HCT116 (cell line): ENCODE measurements at regions not wholly inside any gene's neighbourhood (a gene's known extent, or its start where the extent isn't known, plus 50 kb on each side); places are given as distances from the start of the nearest gene placed in this dataset.

ENCODE experiments used
- ATAC-seq: fragments of 200-7000 bp; cut with Tn5 transposase; 2 replicates; pipeline ENCODE4 v1.9.1; 2020; ENCODE audit warnings: mild to moderate bottlenecking, moderate library complexity
- BruUV-seq: library from RNA; stranded (reverse); fragments of 400-500 nt; replicated peaks from 2 replicates; lab custom pipeline; 2021; lab: Mats Ljungman, UMichigan
- CTCF ChIA-PET: fragments of 300-600 bp; sonication (Branson Sonifier 250); formaldehyde crosslinking; loops from one replicate; lab custom pipeline; 2021; ENCODE audit warnings: antibody characterized with exemption; lab: Charles Lee
- POLR2A ChIA-PET: fragments of 300-600, 350-600 bp; sonication (Branson Sonifier 250); formaldehyde crosslinking; loops from one replicate; lab custom pipeline; 2021; ENCODE audit warnings: antibody characterized with exemption; lab: Charles Lee
- RAD21 ChIA-PET, 2 experiments: fragments of 300-600 bp; sonication (Branson Sonifier 250); formaldehyde crosslinking; loops; one replicate each; lab custom pipeline; 2023; ENCODE audit warnings: low total read pairs in 2 of 2; ENCODE audit not compliant: uncharacterized antibody in 2 of 2, unreplicated experiment in 2 of 2, low non-redundant PET in 1 of 2; lab: Charles Lee
- DNase-seq: peaks from one replicate; pipeline ENCODE4 v3.0.0-alpha.2; 2010; ENCODE audit warnings: low read depth, low spot score
- H2AFZ ChIP-seq: fragments of 200-600 bp; shearing (Covaris generic), sonication (generic); 2 replicates; pipeline ENCODE4 v1.6.1; 2017; ENCODE audit warnings: low read depth, mixed run types, mixed read lengths, antibody characterized with exemption, low read length; ENCODE audit not compliant: poor library complexity, severe bottlenecking
- H3K27ac ChIP-seq: 2 replicates; pipeline ENCODE4 v1.5.1; 2012; ENCODE audit warnings: low read depth, low read length
- H3K27me3 ChIP-seq: fragments of 200-600 bp; sonication (generic); 2 replicates; pipeline ENCODE4 v1.6.1; 2016; ENCODE audit warnings: mixed run types, low read length, mixed read lengths; ENCODE audit not compliant: insufficient read depth
- H3K36me3 ChIP-seq, 2 experiments: fragments of 200-500 bp in 1 of 2; fragments of 200-600 bp in 1 of 2; sonication (Bioruptor generic) in 1 of 2; sonication (generic) in 1 of 2; 2 replicates each; pipeline versions ENCODE4 v1.5.1 to v1.6.1; 2014 to 2016; ENCODE audit warnings: low read length in 2 of 2, inconsistent platforms in 1 of 2, mixed read lengths in 1 of 2, mixed run types in 1 of 2; ENCODE audit not compliant: insufficient read depth in 2 of 2, control insufficient read depth in 1 of 2
- H3K4me1 ChIP-seq, 2 experiments: fragments of 200-600 bp in 1 of 2; sonication (generic) in 1 of 2; 2 replicates each; pipeline versions ENCODE4 v1.5.1 to v1.6.1; 2012 to 2017; ENCODE audit warnings: low read length in 2 of 2, inconsistent platforms in 1 of 2, mild to moderate bottlenecking in 1 of 2, mixed read lengths in 1 of 2, mixed run types in 1 of 2, moderate library complexity in 1 of 2; ENCODE audit not compliant: insufficient read depth in 2 of 2, control insufficient read depth in 1 of 2
- H3K4me2 ChIP-seq: fragments of 200-600 bp; sonication (generic); 2 replicates; pipeline ENCODE4 v1.6.1; 2017; ENCODE audit warnings: mixed run types, low read length, mixed read lengths
- H3K4me3 ChIP-seq, 2 experiments: fragments of 200-600 bp in 1 of 2; sonication (generic) in 1 of 2; replicated peaks in 1 of 2; 2 replicates each; pipeline ENCODE4 v1.5.1; 2011 to 2016; ENCODE audit warnings: low read length in 2 of 2, control low read depth in 1 of 2, low read depth in 1 of 2, mild to moderate bottlenecking in 1 of 2, mixed read lengths in 1 of 2, mixed run types in 1 of 2
- H3K79me2 ChIP-seq: fragments of 200-600 bp; sonication (generic); 2 replicates; pipeline ENCODE4 v1.6.1; 2017; ENCODE audit warnings: mild to moderate bottlenecking, mixed run types, low read length, moderate library complexity, mixed read lengths; ENCODE audit not compliant: insufficient read depth
- H3K9ac ChIP-seq: fragments of 200-600 bp; sonication (generic); 2 replicates; pipeline ENCODE4 v1.6.1; 2016; ENCODE audit warnings: low read length, mixed read lengths
- H3K9me2 ChIP-seq: fragments of 200-600 bp; sonication (generic), shearing (Covaris generic); 2 replicates; pipeline ENCODE4 v1.6.1; 2017; ENCODE audit warnings: mixed run types, mild to moderate bottlenecking, moderate library complexity; ENCODE audit not compliant: insufficient read depth
- H3K9me3 ChIP-seq, 2 experiments: fragments of 200-500 bp in 1 of 2; fragments of 200-600 bp in 1 of 2; sonication (Bioruptor generic) in 1 of 2; sonication (generic) in 1 of 2; 2 replicates each; pipeline ENCODE4 v1.6.1; 2014 to 2017; ENCODE audit warnings: low read length in 2 of 2, mixed read lengths in 2 of 2, inconsistent platforms in 1 of 2, low read depth in 1 of 2, mild to moderate bottlenecking in 1 of 2, mixed run types in 1 of 2, moderate library complexity in 1 of 2; ENCODE audit not compliant: control insufficient read depth in 1 of 2, insufficient read depth in 1 of 2
- H4K20me1 ChIP-seq: fragments of 200-600 bp; sonication (generic), shearing (Covaris generic); 2 replicates; pipeline ENCODE4 v1.6.1; 2017; ENCODE audit warnings: mixed run types, mild to moderate bottlenecking, moderate library complexity; ENCODE audit not compliant: insufficient read depth
- ATF3 ChIP-seq: IDR thresholded peaks from 2 replicates; pipeline ENCODE4 v1.6.1; 2012
- CBX3 ChIP-seq: IDR thresholded peaks from 2 replicates; pipeline ENCODE4 v1.6.1; 2012; ENCODE audit warnings: low read depth
- CEBPB ChIP-seq: IDR thresholded peaks from 2 replicates; pipeline ENCODE4 v1.6.1; 2012; ENCODE audit warnings: low read depth
- CTCF ChIP-seq, 3 experiments: fragments of 200-600 bp in 1 of 3; sonication (generic) in 1 of 3; IDR thresholded peaks in 2 of 3; conservative IDR thresholded peaks in 1 of 3; 2 replicates each; pipeline ENCODE4 v1.5.1; 2012 to 2017; ENCODE audit warnings: low read depth in 2 of 3, low read length in 2 of 3, antibody characterized with exemption in 1 of 3, borderline replicate concordance in 1 of 3, control low read depth in 1 of 3, mild to moderate bottlenecking in 1 of 3, mixed read lengths in 1 of 3, mixed run types in 1 of 3, moderate library complexity in 1 of 3; ENCODE audit not compliant: insufficient read depth in 1 of 3
- EGR1 ChIP-seq: IDR thresholded peaks from 2 replicates; pipeline ENCODE4 v1.6.1; 2012; ENCODE audit warnings: low read depth
- EZH2 ChIP-seq: fragments of 200-600 bp; sonication (generic); IDR thresholded peaks from 2 replicates; pipeline ENCODE4 v1.6.1; 2017; ENCODE audit warnings: antibody characterized with exemption, mixed run types
- RAD21 ChIP-seq: IDR thresholded peaks from 2 replicates; pipeline ENCODE4 v1.6.1; 2012; ENCODE audit warnings: low read depth, mild to moderate bottlenecking
- ZBTB33 ChIP-seq: IDR thresholded peaks from 2 replicates; pipeline ENCODE4 v1.6.1; 2011; ENCODE audit warnings: mild to moderate bottlenecking, low read length, moderate library complexity; ENCODE audit not compliant: insufficient replicate concordance; ENCODE audit errors: extremely low read depth
- intact Hi-C: fragments of 100-400 bp; cut with micrococcal nuclease; formaldehyde crosslinking; loops from 2 replicates; pipeline ENCODE4 v1.10.0; 2022

GRCh38 chr18:29651122-29651680 lies 1391.3 kb downstream of the DSC3 start:
- Histone ChIP-seq H3K9ac (no peak overlapping the region), H3K79me2 (no peaks in the 10 kb centered on the region), H3K4me2 (no peak overlapping the region), H3K27me3 (no peaks in the 10 kb centered on the region), H3K9me2 (no peaks in the 10 kb centered on the region), H3K9me3 (no peaks in the 10 kb centered on the region), H3K27ac (no peak overlapping the region), H3K4me3 (no peak overlapping the region), H3K36me3 (no peaks in the 10 kb centered on the region), H2AFZ (no peak overlapping the region), H4K20me1 (no peaks in the 10 kb centered on the region), H3K4me1 (no peaks in the 10 kb centered on the region)
- TF ChIP-seq RAD21: no peak
- TF ChIP-seq EGR1: no peak
- TF ChIP-seq ATF3: no peak
- TF ChIP-seq EZH2: no peak
- ATAC-seq (no peak), DNase-seq (no peak)
- ChIA-PET RAD21 (no interaction called here), CTCF (no interaction called here), POLR2A (no interaction called here)
- intact Hi-C loops: no loop called here
- no TSS peak for BruUV-seq

GRCh38 chr18:29648891-29649290 lies 1393.7 kb downstream of the DSC3 start:
- no peak overlapping the region for H3K4me3 ChIP-seq
- no peaks in the 10 kb centered on the region for H3K79me2 ChIP-seq
- H2AFZ ChIP-seq: no peak overlapping the region
- 0 out of 4 replicates have a peak, but pooled peaks cover 0 to 3% of the 10 kb centered on the region in 2 experiments for H3K4me1 ChIP-seq
- ATAC-seq (no peak), DNase-seq (no peak)
- TF ChIP-seq ZBTB33 (no peak), EZH2 (no peak), EGR1 (no peak), CEBPB (no peak), CTCF (IDR thresholded peaks at IDR 0.05 in 2 of 3, conservative IDR thresholded peaks at IDR 0.05 in 1 of 3; ENCODE audit: borderline replicate concordance in 1 of 3, insufficient read depth in 1 of 3, low read depth in 2 of 3, low read length in 2 of 3) (no peak), CBX3 (no peak)
- BruUV-seq: no TSS peak
- intact Hi-C loops: no loop called here
- no peak overlapping the region for H3K4me2 ChIP-seq
- no peaks in the 10 kb centered on the region for H3K9me2 ChIP-seq
- no peaks in the 10 kb centered on the region for H3K36me3 ChIP-seq
- H3K27ac ChIP-seq: no peak overlapping the region
- no peaks in the 10 kb centered on the region for H4K20me1 ChIP-seq
- POLR2A ChIA-PET: no interaction called here
- H3K27me3 ChIP-seq: no peaks in the 10 kb centered on the region
- CTCF ChIA-PET: no interaction called here
- no peaks in the 10 kb centered on the region for H3K9me3 ChIP-seq
- H3K9ac ChIP-seq: no peak overlapping the region
- RAD21 ChIA-PET: no interaction called here
